DMS153 treated with DMSO at 0.1 percent for 48 hours (cell line): ENCODE measurements at regions not wholly inside any gene's neighbourhood (a gene's known extent, or its start where the extent isn't known, plus 50 kb on each side); places are given as distances from the start of the nearest gene placed in this dataset.
"Not testable (repeated sequence)": the region's sequence is repeated elsewhere in the genome, so short reads cannot be mapped to it uniquely, and the experiment has no call there.

Source experiments
- DNase-seq: peaks from one replicate; lab custom pipeline; 2025; ENCODE audit not compliant: unreplicated experiment; lab: John Stamatoyannopoulos, UW

DNA sequence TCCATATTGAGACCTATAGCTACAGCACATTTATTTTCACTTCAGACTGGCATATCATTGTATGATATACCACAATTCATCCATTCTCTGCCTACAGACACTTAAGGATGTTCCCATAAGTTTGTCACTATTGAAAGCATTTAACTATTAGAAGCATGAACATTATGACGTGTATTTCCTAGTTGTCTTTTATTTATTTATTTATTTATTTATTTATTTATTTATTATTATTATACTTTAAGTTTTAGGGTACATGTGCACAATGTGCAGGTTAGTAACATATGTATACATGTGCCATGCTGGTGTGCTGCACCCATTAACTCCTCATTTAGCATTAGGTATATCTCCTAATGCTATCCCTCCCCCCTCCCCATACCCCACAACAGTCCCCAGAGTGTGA is 448.0 kb downstream of the TMEM232 start:
- not testable (repeated sequence) for DNase-seq

DNA sequence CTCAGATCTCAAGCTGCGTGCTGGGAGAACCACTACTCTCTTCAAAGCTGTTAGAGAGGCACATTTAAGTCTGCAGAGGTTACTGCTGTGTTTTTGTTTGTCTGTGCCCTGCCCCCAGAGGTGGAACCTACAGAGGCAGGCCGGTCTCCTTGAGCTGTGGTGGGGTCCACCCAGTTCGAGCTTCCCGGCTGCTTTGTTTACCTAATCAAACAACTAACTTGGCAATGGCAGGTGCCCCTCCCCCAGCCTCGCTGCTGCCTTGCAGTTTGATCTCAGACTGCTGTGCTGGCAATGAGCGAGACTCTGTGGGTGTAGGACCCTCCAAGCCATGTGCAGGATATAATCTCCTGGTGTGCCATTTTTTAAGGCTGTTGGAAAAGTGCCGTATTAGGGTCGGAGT is 442.4 kb downstream of the TMEM232 start:
- DNase-seq, result not testable (repeated sequence)

DNA sequence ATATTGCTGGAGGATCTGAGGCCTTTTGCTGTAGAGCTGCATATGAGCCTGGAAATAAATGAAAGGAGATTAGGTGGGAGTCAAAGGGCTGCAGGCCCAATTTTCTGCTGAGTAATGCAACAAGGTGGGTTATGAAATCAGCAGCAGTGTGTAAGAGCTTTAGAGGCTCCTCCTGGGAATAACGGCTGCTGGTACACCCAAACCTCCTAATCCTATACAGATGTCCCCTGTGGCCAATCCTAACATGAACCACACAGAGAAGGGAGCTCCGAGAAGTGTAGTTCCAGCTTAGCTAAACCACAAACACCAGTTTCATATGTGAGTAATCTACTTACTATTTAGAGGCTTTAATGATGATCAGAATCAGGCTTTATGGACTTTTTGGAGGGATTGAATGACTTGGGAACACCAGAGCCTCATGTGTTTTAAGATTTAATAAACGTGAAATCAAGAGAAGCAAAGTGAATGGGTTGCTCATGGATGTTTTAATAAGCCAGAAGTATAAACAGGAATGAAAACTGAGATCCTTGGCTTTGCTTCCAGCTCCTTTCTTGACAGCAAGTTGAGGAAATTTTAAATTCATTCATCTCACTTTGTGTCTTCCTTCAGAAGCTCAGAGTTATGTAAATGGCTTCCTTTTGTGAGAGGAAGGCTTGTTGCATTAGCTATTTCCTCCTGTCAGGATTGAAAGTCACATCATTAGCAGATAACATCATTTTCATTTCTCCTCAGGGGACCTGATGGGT is 437.5 kb downstream of the TMEM232 start:
- no peak for DNase-seq

DNA sequence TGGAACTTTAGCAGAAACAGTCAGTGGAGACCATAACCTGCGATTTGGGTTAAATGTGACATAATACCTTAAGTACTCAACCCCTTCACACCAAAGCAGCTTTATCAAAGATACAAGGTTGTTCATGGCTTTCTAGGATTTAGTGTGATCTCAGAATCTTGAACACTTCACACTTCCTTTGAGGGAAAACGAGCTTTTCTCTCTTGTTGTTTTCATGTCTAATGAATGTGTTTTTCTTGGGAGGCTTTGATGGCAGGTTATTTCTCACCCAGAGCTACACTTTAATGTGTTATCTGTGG is 437.0 kb downstream of the TMEM232 start:
- DNase-seq, result no peak

DNA sequence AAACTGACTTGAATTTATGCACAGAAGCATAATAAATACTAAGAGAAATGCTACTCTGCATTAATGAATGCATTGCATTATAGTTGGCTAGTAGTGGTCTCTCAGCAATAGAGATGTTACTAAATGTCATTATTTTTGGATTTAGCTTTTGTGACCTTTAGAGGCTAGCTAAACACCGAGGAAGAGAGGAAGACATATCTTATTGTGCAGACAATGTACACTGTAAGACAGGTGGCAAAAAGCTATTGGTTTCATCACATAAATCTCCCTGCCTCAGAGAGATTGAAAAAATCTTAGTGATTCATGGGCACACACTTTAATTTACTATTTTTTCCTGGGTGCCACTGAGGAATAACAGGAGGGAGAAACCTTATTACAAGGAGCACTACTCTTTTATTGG is 435.9 kb downstream of the TMEM232 start:
- no peak for DNase-seq

DNA sequence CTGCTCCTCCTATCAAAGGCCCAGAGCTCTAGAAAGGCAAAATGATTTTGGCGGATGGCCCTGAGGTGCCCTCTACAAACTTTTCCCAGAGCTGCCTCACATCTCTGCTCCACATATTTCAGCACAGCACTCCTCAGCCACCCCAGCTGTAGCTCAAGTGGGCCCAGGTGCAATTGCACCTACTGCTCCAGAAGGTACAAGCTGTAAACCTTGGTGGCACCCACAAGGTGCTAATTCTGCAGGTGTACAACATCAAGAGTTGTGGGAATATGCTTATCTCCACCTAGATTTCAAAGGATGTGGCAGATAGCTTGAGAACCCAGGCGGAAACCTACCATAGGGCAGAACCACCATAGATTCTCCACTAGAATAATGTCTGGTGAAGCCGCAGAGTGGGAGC is 432.2 kb downstream of the TMEM232 start:
- no peak for DNase-seq

DNA sequence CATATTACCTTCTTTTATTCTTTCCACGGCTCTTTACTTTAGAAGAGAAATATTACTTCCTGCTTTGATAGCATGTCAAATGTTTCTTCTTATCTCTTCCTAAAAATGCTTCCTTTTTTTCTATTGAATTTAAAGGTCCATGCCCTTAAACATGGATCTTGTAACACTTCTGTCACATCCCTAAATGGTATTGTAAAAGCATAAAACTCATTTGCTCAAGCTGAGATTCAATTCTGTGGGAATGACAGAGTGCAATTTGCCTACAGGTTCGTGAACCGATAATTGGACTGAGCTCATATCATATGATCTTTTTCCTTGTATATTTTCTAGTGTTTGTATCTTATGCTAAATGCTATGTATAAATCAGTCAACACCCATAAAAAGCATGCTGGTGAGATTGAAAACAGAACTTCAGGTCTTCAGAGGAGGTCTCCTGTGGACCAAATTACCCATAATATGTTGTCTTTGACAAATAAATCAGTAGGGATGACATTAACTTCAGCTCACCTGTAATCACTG is 429.3 kb downstream of the TMEM232 start:
- DNase-seq, result no peak

DNA sequence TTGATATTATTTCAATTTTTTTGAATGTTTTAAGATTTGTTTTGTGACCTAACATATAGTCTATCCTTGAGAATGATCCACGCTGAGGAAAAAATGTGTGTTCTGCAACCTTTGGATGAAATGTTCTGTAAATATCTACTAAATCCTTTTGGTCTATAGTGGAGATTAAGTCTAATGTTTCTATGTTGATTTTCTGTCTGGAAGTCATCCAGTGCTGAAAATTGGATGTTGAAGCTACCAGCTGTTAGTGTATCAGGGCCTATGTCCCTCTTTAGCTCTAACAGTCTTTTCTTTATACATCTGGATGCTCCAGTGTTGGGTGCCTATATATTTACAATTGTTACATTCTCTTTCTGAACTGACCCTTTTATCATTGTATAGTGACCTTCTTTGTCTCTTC is 422.3 kb downstream of the TMEM232 start:
- DNase-seq, result no peak

DNA sequence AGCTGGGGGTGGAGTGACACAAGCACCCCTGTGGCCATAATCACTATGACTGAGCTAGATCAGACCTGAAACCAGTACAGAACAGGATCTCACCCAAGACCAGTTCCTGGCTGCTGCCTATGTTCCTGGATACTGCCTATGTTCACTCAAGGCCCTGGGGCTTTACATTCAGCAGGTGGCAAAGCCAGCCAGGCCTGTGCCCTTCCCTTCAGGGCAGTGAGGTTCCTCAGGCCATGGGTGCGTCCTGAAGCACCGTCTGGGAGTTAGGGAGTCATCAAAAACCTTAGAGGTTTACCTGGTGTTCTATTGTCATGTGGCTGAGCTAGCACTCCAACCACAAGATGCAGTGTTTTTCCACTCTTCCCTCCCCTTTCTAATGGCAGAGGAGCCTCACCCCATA is 419.8 kb downstream of the TMEM232 start:
- DNase-seq, result no peak

DNA sequence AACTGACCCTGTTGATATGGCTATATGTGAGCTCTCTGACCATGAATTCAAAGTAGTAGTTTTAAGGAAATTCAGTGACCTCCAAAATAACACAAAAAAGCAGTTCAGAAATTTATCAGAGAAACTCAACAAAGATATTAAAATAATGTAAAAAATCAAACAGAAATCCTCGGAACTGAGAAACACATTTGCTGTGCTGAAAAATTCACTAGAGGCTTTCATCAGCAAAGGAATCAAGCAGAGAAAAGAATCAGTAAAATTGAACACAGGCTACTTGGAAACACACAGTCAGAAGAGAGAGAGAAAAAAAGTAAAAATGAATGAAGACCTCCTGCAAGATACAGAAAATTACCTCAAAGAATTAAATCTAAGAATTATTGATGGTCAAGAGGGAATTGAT is 417.2 kb downstream of the TMEM232 start:
- DNase-seq, result no peak

DNA sequence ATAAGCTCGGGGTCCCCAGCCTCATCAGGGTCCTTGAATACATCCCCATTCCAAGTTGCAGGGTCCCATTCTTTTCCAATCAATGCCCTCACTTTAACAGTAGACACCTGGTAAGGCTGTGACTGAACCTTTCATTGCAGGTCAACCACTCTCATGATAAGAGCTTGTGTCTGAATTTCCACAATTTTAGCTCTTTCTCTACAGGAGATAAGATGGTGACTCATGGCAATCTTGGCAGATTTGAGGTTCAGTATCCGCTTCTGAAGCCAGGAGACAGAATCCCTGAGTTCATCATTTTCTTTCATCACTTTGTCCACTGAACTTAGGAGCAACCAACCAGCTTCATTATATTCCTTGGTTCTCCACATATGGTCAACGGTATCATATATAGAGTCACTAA is 409.9 kb downstream of the TMEM232 start:
- not testable (repeated sequence) for DNase-seq

DNA sequence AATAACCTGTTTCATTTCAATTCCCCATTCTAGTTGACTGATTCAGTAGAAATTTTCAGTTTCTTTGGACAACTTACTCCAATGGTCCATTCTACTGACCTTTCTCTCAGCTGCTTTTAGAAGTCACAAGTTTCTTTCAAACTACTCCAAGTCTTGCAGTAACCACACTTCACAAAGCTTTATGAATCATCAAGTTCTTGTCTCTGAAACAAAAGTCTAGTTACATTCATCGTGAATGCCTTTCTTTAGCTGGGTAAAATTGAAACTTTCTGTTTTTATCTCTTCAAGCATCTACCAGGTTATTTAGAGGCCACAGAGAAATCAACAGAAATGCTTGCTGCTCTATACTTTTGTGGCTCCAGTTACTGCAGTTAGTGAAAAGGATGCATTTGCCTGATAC is 405.4 kb downstream of the TMEM232 start:
- DNase-seq, result no peak

DNA sequence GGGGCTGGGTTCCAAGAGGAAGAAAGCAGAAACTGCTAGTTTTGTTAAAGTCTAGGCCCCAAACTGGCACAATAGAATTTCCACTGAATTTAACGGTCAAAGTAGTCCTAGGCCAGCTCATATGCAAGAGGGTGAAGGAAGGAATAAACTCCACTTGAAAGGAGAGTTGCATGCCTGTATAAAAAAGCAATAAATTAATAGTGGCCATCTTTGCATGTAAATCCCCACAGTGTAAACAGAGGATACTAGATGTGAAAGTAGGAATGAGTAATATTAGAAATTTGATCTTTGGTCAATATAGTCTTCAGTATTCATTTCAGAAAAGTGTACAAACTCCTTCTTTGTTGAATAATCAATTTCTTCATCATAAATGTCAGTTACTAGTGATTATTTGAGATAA is 403.1 kb downstream of the TMEM232 start:
- DNase-seq, result no peak

DNA sequence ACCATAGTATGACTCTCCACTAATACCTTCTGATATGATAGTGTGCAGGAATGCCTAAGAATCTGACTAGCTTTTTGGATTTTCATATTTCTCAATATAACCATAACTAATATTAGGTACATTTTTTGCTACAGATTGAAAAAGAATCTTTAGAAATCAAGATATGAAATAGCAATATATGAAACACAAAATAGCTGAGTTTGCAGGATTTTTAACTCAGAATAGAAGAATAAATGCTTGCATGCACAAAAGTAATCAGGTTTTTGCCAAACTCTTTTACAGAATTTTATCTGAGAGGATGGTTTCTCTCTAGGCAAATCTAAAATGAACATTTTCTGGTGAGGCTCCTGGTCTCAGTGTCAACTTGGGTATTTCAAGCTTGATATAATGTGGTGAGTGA is 402.6 kb downstream of the TMEM232 start:
- no peak for DNase-seq

DNA sequence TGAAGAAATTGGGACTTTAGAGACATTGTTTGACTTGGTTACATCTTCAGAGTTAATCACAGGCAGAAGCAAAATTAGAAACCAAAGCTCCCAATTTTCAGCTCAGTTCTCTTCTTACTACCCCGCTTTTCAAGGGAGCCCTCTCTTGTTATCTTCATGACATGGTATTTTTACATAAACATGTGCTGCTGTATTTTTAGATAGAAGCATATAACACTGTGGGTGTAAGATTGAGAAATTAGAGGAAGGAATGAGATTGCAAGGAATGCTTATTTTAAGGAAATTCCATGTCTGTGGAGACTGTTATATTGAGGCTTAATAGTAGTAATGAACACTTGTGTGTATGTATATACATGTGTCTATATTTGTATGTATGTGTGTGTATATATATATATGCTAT is 401.6 kb downstream of the TMEM232 start:
- DNase-seq, result no peak

DNA sequence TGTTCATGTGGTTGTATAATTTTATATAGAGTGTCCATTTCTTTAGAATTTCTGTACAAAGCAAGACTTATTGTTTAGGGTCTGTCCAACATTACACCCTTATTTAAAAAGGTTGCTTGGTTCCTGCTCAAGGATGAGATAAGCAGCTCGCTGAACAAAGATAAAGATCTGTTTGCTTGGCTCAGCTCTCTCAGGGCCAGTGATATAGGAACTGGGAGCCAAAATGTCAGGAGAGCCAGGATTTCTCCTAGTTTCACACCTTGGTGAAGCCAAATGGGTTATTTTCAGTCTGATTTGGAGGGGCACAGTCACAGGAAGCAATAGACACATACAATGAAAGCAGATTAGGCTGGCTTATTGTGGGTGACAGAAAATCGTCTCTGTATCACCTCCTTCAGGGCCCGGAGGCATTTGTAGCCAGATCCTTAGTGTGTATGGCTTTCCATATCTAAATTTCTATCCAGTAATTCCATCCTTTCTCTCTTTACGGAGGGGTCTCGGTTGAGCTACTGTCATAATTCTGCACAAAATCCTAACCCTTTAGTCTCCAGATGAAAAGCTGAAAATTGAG is 396.4 kb downstream of the TMEM232 start:
- DNase-seq, result no peak

DNA sequence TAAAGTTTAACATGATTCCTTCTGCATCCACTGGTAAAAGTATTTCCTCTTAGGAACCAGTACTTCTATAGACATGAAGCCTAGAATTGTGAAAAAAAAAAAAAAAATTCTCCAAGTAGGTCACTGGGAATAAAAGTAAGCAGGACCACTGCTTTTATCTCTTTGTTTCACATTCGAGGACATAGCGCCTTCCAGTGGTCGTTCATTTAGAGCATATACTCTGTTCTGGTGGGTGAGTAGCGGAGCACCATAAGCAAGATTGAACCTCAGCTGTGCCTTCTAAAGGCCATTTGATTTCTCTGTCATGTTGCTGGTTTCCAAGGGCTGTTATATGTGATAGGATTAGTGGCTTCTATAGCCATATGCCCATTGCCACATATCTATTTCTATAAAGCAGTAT is 393.1 kb downstream of the TMEM232 start:
- DNase-seq, result no peak

DNA sequence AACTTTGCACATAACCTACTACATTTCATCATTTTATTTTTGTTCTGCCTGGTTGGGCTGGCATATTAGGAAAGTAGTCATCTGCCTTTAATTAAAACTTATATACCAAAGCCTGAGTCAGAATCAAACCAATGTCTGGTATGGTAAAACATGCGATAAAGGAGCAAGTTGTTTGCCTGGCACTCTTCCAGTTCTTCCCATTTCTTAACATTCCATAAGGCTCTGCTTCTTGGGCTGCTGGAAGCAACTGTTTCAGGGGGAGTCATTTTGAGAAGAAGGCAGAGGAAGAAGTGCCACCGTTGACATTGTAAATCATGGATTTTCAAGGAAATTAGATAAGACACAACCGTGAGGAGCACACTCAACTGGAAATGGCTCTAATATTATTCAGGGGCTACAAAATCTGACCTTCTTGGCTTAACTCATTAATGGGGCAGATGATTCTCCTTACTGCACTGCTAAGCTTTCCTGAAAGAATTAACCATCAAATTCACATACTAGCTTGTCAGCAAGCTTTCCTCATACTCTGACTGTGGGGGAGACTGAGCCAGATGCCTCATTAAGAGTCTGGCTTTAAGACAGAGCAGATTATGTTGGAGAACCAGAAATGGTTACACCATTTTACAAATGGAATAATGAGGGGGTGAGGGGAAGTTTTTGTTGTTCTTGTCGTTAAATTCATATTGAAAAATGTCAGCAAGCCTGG is 391.0 kb downstream of the TMEM232 start:
- DNase-seq, result no peak

DNA sequence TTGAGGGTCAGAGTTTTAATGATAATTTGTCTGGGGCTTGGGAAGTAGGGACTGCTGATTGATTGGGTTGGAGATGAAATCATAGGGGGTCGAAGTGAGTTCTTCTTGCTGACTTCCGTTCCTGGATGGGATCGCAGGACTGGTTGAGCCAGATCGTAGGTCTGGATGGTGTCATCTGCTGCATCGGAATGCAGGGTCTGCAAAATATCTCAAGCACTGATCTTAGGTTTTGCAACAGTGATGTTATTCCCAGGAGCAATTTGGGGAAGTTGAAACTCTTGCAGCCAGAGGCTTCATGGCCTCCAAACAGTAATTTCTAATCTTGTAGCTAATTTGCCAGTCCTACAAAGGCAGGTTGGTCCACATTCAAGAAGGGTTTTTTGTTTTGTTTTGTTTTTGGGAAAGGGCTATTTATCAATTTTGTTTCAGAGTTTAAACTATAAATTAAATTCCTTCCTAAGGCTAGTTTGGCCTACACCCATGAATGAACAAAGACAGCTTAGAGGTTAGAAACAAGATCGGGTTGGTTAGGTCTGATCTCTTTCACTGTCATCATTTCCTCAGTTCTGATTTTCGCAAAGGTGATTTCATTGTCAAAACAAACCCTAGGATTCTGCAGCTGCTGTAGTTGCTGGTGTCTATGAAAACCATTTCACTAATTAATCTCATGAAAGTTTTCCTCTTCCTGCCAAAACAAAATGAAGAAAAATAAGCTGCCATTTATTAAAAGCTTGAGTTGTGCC is 388.0 kb downstream of the TMEM232 start:
- DNase-seq, result no peak

DNA sequence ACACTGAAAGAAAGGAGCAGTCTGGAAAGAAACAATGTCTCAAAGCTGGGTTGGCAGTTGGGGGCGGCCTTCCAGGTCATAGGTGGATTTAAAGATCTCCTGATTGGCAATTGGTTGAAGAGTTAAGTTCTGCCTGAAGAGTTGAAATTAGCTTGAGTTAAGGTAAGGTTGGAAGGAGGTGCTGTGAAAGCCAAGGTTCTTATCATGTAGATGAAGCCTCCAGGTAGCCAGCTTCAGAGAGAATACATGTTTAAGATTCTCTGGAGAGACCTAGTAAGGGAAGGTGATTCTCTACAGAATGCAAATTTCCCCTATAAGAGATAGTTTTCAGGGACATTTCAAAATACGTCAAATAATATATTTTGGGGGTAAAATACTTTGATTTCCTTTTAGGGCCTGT is 387.1 kb downstream of the TMEM232 start:
- DNase-seq, result no peak

DNA sequence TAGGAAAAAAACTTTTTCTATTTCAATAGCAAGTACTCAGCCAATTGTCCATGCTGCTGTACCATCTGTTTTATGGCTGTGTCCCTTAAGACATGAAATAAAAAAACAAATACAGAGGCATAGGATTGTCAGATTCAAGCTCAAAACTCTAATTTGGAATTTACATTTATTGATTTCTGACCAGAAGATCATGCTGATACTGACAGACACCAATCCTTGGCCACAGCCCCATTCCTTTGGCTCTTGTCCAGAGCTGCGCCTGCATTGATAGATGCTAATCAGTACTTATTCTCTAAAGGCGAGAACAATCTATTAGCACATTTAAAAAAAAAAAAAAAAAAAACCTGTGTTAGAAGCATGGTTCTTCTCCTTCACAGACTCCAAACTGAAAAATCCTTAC is 384.6 kb downstream of the TMEM232 start:
- DNase-seq, result no peak

DNA sequence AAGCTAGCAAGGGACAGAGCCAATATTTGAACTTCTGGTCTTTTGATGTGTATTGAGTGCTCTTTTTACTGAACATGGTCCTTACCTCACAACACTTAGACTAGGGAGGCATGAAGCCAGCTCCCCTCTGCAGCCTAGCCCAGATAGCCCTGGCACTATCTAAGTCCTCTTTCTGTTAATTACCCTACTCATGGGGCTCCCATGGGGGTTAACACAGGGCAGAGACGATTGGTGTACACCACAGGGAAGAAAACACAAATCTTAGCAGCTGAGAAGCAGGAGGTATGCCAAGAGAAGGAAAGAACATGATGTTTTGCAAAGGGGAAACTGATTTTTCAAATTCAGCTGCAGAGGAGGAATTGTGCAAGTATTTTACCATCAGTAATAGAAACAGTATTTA is 383.8 kb downstream of the TMEM232 start:
- DNase-seq, result no peak
